ENCODE measurements at regions not wholly inside any gene's neighbourhood (a gene's known extent, or its start where the extent isn't known, plus 50 kb on each side); places are given as distances from the start of the nearest gene placed in this dataset.
A peak's percentile ranks its signal among the peaks of the same experiment; 100 is the strongest.
"Not testable (repeated sequence)": the region's sequence is repeated elsewhere in the genome, so short reads cannot be mapped to it uniquely, and the experiment has no call there.

GRCh38 chr1:73033640-73034039, 751.3 kb upstream of the NEGR1 start:
- no peak for DNase-seq

GRCh38 chr1:73029571-73029970, 747.2 kb upstream of the NEGR1 start:
- no peak for DNase-seq

GRCh38 chr1:73026114-73026513, 743.8 kb upstream of the NEGR1 start:
- DNase-seq: peak in 1 of 3 experiments; percentile 5

- no peak for DNase-seq
Observed at GRCh38 chr1:73009938-73010337, 727.6 kb upstream of the NEGR1 start.

- DNase-seq: no peak
Observed at GRCh38 chr1:73009311-73009710, 727.0 kb upstream of the NEGR1 start.

GRCh38 chr1:72997624-72998023, 715.3 kb upstream of the NEGR1 start:
- DNase-seq: peak in 1 of 3 experiments; percentile 15

GRCh38 chr1:72997041-72997440, 714.7 kb upstream of the NEGR1 start:
- DNase-seq: no peak

- not testable (repeated sequence) for DNase-seq
Observed at GRCh38 chr1:72987871-72988270, 705.5 kb upstream of the NEGR1 start.

GRCh38 chr1:72986591-72987290, 704.4 kb upstream of the NEGR1 start:
- no peak for DNase-seq

GRCh38 chr1:72985024-72985423, 702.7 kb upstream of the NEGR1 start:
- not testable (repeated sequence) for DNase-seq

GRCh38 chr1:72983011-72983410, 700.7 kb upstream of the NEGR1 start:
- not testable (repeated sequence) for DNase-seq

- DNase-seq: no peak
Observed at GRCh38 chr1:72969461-72969860, 687.1 kb upstream of the NEGR1 start.

- no peak for DNase-seq
Observed at GRCh38 chr1:72954943-72955342, 672.6 kb upstream of the NEGR1 start.

- DNase-seq: not testable (repeated sequence)
Observed at GRCh38 chr1:72950900-72951299, 668.6 kb upstream of the NEGR1 start.

- no peak for DNase-seq
Observed at GRCh38 chr1:72946903-72947499, 664.7 kb upstream of the NEGR1 start.

GRCh38 chr1:72942008-72942407, 659.7 kb upstream of the NEGR1 start:
- DNase-seq: no peak

- DNase-seq: no peak
Observed at GRCh38 chr1:72938408-72938807, 656.1 kb upstream of the NEGR1 start.

- DNase-seq: peak in 2 of 3 experiments; percentile 2 to 41
Observed at GRCh38 chr1:72937905-72938304, 655.6 kb upstream of the NEGR1 start.

- no peak for DNase-seq
Observed at GRCh38 chr1:72936942-72937341, 654.6 kb upstream of the NEGR1 start.

- no peak for DNase-seq
Observed at GRCh38 chr1:72936151-72936740, 653.9 kb upstream of the NEGR1 start.

- no peak for DNase-seq
Observed at GRCh38 chr1:72932025-72932424, 649.7 kb upstream of the NEGR1 start.

GRCh38 chr1:72930528-72930927, 648.2 kb upstream of the NEGR1 start:
- DNase-seq: no peak

- no peak for DNase-seq
Observed at GRCh38 chr1:72918940-72919339, 636.6 kb upstream of the NEGR1 start.

- no peak for DNase-seq
Observed at GRCh38 chr1:72917920-72918319, 635.6 kb upstream of the NEGR1 start.

All from NCI-H1417 (cell line).